BLaER1 (cell line): ENCODE measurements at regions not wholly inside any gene's neighbourhood (a gene's known extent, or its start where the extent isn't known, plus 50 kb on each side); places are given as distances from the start of the nearest gene placed in this dataset.

Experiments used
- H3K27ac ChIP-seq: shearing (Covaris generic); formaldehyde crosslinking; 2 replicates; pipeline ENCODE4 v1.8.1; 2022
- H3K27me3 ChIP-seq: shearing (Covaris generic); formaldehyde crosslinking; 2 replicates; pipeline ENCODE4 v1.8.1; 2022
- H3K36me3 ChIP-seq: shearing (Covaris generic); formaldehyde crosslinking; 2 replicates; pipeline ENCODE4 v1.8.1; 2022
- H3K4me1 ChIP-seq: shearing (Covaris generic); formaldehyde crosslinking; 2 replicates; pipeline ENCODE4 v1.8.1; 2022
- H3K4me2 ChIP-seq: shearing (Covaris generic); formaldehyde crosslinking; 2 replicates; pipeline ENCODE4 v1.8.1; 2022
- H3K4me3 ChIP-seq: shearing (Covaris generic); formaldehyde crosslinking; 2 replicates; pipeline ENCODE4 v1.8.1; 2022
- H3K9ac ChIP-seq: shearing (Covaris generic); formaldehyde crosslinking; 2 replicates; pipeline ENCODE4 v1.8.1; 2022
- H3K9me3 ChIP-seq: shearing (Covaris generic); formaldehyde crosslinking; 2 replicates; pipeline ENCODE4 v1.8.1; 2022
- H4K20me1 ChIP-seq: shearing (Covaris generic); formaldehyde crosslinking; 2 replicates; pipeline ENCODE4 v1.8.1; 2022
- Cebpa-rat ChIP-seq: shearing (Covaris generic); IDR thresholded peaks from 2 replicates; pipeline ENCODE4 v1.8.1; 2022

GRCh38 chr19:30884146-30884812, 465.0 kb downstream of the TSHZ3 start:
- no peak overlapping the region for H3K4me3 ChIP-seq
- no peaks in the 10 kb centered on the region for H4K20me1 ChIP-seq
- no peak for TF ChIP-seq Cebpa-rat
- no peaks in the 10 kb centered on the region for H3K4me1 ChIP-seq
- no peak overlapping the region for H3K4me2 ChIP-seq
- H3K9me3 ChIP-seq: no peaks in the 10 kb centered on the region
- H3K9ac ChIP-seq: no peak overlapping the region
- H3K36me3 ChIP-seq: no peaks in the 10 kb centered on the region
- H3K27ac ChIP-seq: no peak overlapping the region
- H3K27me3 ChIP-seq: no peaks in the 10 kb centered on the region

- Histone ChIP-seq H3K4me3 (no peak overlapping the region), H3K27ac (no peak overlapping the region), H4K20me1 (no peaks in the 10 kb centered on the region), H3K4me2 (no peak overlapping the region), H3K4me1 (peaks cover 9% of the 10 kb centered on the region), H3K9me3 (no peaks in the 10 kb centered on the region), H3K36me3 (no peaks in the 10 kb centered on the region), H3K27me3 (no peaks in the 10 kb centered on the region), H3K9ac (no peak overlapping the region)
- TF ChIP-seq Cebpa-rat: no peak
These were observed 466.2 kb downstream of the TSHZ3 start for GRCh38 chr19:30883071-30883470.

GRCh38 chr19:30882411-30883005, 466.7 kb downstream of the TSHZ3 start:
- H3K9ac ChIP-seq: no peak overlapping the region
- H3K27me3 ChIP-seq: no peaks in the 10 kb centered on the region
- no peak overlapping the region for H3K4me3 ChIP-seq
- no peak for TF ChIP-seq Cebpa-rat
- H3K27ac ChIP-seq: no peak overlapping the region
- no peaks in the 10 kb centered on the region for H3K9me3 ChIP-seq
- H3K4me1 ChIP-seq: peaks cover 14% of the 10 kb centered on the region
- H3K36me3 ChIP-seq: no peaks in the 10 kb centered on the region
- no peak overlapping the region for H3K4me2 ChIP-seq
- H4K20me1 ChIP-seq: no peaks in the 10 kb centered on the region

GRCh38 chr19:30881930-30882329, 467.3 kb downstream of the TSHZ3 start:
- Histone ChIP-seq H3K27ac (no peak overlapping the region), H3K4me2 (no peak overlapping the region), H3K4me1 (peaks cover 20% of the 10 kb centered on the region), H3K27me3 (no peaks in the 10 kb centered on the region), H3K9ac (no peak overlapping the region), H3K9me3 (no peaks in the 10 kb centered on the region), H3K36me3 (no peaks in the 10 kb centered on the region), H4K20me1 (no peaks in the 10 kb centered on the region), H3K4me3 (no peak overlapping the region)
- no peak for TF ChIP-seq Cebpa-rat

- Histone ChIP-seq H3K4me3 (no peak overlapping the region), H3K9me3 (no peaks in the 10 kb centered on the region)
- no peak for TF ChIP-seq Cebpa-rat
These were observed 468.0 kb downstream of the TSHZ3 start for GRCh38 chr19:30881281-30881680.

DNA sequence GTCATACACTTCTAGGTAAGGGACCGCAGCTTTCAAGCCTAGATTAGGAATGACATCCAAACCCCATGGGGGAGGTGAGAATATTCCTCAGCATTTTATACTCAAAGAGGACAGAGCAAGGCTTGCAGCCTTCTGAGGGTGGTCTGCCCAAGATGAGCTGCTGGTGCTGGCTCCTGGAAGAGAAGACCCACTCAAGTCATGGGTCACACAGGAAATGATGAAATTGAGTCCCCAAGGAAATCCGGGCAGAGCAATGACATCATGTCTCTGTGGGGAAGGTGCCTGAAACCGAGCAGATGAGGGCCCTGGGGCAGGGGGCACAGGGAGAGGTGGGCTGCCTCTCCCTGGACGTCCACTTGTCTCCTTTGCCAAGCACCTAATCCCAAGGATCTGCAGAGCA, 468.7 kb downstream of the TSHZ3 start:
- no peak overlapping the region for H3K27ac ChIP-seq
- H3K4me1 ChIP-seq: peaks cover 34% of the 10 kb centered on the region
- no peaks in the 10 kb centered on the region for H3K27me3 ChIP-seq
- H3K4me2 ChIP-seq: no peak overlapping the region
- H3K36me3 ChIP-seq: no peaks in the 10 kb centered on the region
- H4K20me1 ChIP-seq: no peaks in the 10 kb centered on the region
- TF ChIP-seq Cebpa-rat: no peak
- H3K9me3 ChIP-seq: no peaks in the 10 kb centered on the region
- H3K4me3 ChIP-seq: no peak overlapping the region
- no peak overlapping the region for H3K9ac ChIP-seq

More at GRCh38 chr19:30881281-30881680, 468.0 kb downstream of the TSHZ3 start:
- Histone ChIP-seq H3K27ac (no peak overlapping the region), H3K9ac (no peak overlapping the region), H3K36me3 (no peaks in the 10 kb centered on the region), H3K4me1 (peaks cover 27% of the 10 kb centered on the region), H3K4me2 (no peak overlapping the region), H4K20me1 (no peaks in the 10 kb centered on the region), H3K27me3 (no peaks in the 10 kb centered on the region)

GRCh38 chr19:30880151-30880550, 469.1 kb downstream of the TSHZ3 start:
- Histone ChIP-seq H3K4me1 (peaks cover 38% of the 10 kb centered on the region), H3K4me2 (no peak overlapping the region), H3K36me3 (no peaks in the 10 kb centered on the region), H4K20me1 (no peaks in the 10 kb centered on the region), H3K9me3 (no peaks in the 10 kb centered on the region), H3K9ac (no peak overlapping the region), H3K27me3 (no peaks in the 10 kb centered on the region), H3K4me3 (no peak overlapping the region), H3K27ac (no peak overlapping the region)
- no peak for TF ChIP-seq Cebpa-rat

- Histone ChIP-seq H3K4me2 (no peak overlapping the region), H3K9me3 (no peaks in the 10 kb centered on the region), H3K27ac (no peak overlapping the region), H3K9ac (no peak overlapping the region), H3K27me3 (no peaks in the 10 kb centered on the region), H3K36me3 (no peaks in the 10 kb centered on the region), H3K4me3 (no peak overlapping the region), H4K20me1 (no peaks in the 10 kb centered on the region), H3K4me1 (peaks cover 42% of the 10 kb centered on the region)
- TF ChIP-seq Cebpa-rat: no peak
These were observed 469.5 kb downstream of the TSHZ3 start for GRCh38 chr19:30879736-30880135.

DNA sequence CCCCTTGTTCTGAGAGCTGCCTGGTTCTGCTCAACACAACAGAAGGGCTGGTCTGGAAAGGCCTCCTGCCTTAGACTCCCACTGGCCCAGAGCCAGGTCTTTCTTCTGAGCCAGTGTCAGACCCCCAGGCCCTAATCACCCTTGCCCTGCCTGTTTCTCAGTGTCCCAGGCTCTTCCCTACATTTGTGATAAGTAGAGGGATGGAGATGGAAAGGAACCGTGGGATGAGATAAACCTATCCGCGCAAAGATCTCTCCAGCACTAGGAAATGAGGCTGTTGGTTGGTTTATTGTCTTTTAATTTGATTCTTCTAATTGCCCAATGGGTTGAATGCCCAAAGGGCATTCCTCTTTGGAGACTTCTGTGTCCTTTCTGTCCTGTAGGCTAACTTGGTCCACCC, 470.0 kb downstream of the TSHZ3 start:
- Histone ChIP-seq H3K9me3 (no peaks in the 10 kb centered on the region), H3K4me2 (no peak overlapping the region), H3K36me3 (no peaks in the 10 kb centered on the region), H3K27me3 (no peaks in the 10 kb centered on the region), H4K20me1 (no peaks in the 10 kb centered on the region), H3K27ac (no peak overlapping the region), H3K4me1 (peaks cover 47% of the 10 kb centered on the region), H3K4me3 (no peak overlapping the region), H3K9ac (no peak overlapping the region)
- no peak for TF ChIP-seq Cebpa-rat

GRCh38 chr19:30878495-30878894, 470.7 kb downstream of the TSHZ3 start:
- Histone ChIP-seq H3K27ac (no peak overlapping the region), H4K20me1 (no peaks in the 10 kb centered on the region), H3K4me3 (no peak overlapping the region), H3K4me1 (peaks cover 54% of the 10 kb centered on the region), H3K9me3 (no peaks in the 10 kb centered on the region), H3K27me3 (no peaks in the 10 kb centered on the region), H3K36me3 (no peaks in the 10 kb centered on the region), H3K9ac (no peak overlapping the region), H3K4me2 (peak overlapping the region; percentile 35; the same call in 1 of the 2 replicates)
- no peak for TF ChIP-seq Cebpa-rat
